Right lobe of liver (tissue), 4 donors: ENCODE measurements at regions not wholly inside any gene's neighbourhood (a gene's known extent, or its start where the extent isn't known, plus 50 kb on each side); places are given as distances from the start of the nearest gene placed in this dataset.

Source experiments
- POLR2A ChIP-seq: fragments of 450-650 bp; IDR thresholded peaks from one replicate; pipeline ENCODE4 v1.6.1; 2017; ENCODE audit warnings: antibody characterized with exemption, mild to moderate bottlenecking
- TF ChIP-seq, protein P1 (sequence below), 4 donors: fragments of 200-600 bp in 3 of 4; fragments of 450-650 bp in 1 of 4; IDR thresholded peaks; one replicate each; pipeline versions ENCODE4 v1.5.1 to v1.8.0; 2016 to 2022; ENCODE audit warnings: antibody characterized with exemption in 4 of 4, mild to moderate bottlenecking in 2 of 4
- donor health status: DM: no; HTN: no; CAD: no.
- donor health status: DM: no; HTN: no; CAD: no.
- donor health status: DM: no; HTN: yes; CAD: no.

DNA sequence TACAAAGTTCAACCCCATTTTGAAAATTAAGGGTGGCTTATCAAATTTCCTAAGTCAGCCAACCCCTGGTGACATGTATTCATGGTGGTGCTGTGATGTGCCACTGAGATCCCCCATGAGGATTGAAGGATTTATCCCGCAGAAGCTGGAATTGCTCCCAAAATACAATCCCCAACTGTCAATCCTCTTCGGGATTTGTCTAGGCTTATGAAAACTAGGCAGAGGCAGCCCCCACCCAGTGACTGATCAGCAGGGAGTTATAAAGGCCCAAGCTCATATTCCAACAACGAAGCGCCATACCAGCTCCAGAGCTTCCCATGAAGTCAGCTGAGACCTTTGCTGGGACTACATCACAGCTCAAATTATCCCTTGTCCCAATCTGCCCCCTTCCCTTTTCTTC is 316.0 kb downstream of the ENC1 start:
- no peak for TF ChIP-seq POLR2A
- TF ChIP-seq, protein P1, sequence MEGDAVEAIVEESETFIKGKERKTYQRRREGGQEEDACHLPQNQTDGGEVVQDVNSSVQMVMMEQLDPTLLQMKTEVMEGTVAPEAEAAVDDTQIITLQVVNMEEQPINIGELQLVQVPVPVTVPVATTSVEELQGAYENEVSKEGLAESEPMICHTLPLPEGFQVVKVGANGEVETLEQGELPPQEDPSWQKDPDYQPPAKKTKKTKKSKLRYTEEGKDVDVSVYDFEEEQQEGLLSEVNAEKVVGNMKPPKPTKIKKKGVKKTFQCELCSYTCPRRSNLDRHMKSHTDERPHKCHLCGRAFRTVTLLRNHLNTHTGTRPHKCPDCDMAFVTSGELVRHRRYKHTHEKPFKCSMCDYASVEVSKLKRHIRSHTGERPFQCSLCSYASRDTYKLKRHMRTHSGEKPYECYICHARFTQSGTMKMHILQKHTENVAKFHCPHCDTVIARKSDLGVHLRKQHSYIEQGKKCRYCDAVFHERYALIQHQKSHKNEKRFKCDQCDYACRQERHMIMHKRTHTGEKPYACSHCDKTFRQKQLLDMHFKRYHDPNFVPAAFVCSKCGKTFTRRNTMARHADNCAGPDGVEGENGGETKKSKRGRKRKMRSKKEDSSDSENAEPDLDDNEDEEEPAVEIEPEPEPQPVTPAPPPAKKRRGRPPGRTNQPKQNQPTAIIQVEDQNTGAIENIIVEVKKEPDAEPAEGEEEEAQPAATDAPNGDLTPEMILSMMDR (IDR thresholded peaks at IDR 0.05), result no peak
